Prostate gland (tissue), 2 donors: ENCODE measurements at regions not wholly inside any gene's neighbourhood (a gene's known extent, or its start where the extent isn't known, plus 50 kb on each side); places are given as distances from the start of the nearest gene placed in this dataset.

Source experiments
- POLR2A ChIP-seq: fragments of 450-650 bp; IDR thresholded peaks from one replicate; pipeline ENCODE4 v1.6.1; 2016; ENCODE audit warnings: antibody characterized with exemption, mild to moderate bottlenecking
- POLR2AphosphoS5 ChIP-seq: sonication (generic); formaldehyde crosslinking; IDR thresholded peaks from one replicate; pipeline ENCODE4 v1.6.1; 2017; ENCODE audit warnings: antibody characterized with exemption
- TF ChIP-seq, protein P1 (sequence below), 4 experiments: fragments of 200-600 bp in 2 of 4; fragments of 450-650 bp in 2 of 4; sonication (generic) in 2 of 4; IDR thresholded peaks; 1 replicate in 3 of 4; 2 replicates in 1 of 4; pipeline ENCODE4 v1.5.1; 2016 to 2019; ENCODE audit warnings: antibody characterized with exemption in 4 of 4, mild to moderate bottlenecking in 2 of 4, moderate library complexity in 2 of 4

DNA sequence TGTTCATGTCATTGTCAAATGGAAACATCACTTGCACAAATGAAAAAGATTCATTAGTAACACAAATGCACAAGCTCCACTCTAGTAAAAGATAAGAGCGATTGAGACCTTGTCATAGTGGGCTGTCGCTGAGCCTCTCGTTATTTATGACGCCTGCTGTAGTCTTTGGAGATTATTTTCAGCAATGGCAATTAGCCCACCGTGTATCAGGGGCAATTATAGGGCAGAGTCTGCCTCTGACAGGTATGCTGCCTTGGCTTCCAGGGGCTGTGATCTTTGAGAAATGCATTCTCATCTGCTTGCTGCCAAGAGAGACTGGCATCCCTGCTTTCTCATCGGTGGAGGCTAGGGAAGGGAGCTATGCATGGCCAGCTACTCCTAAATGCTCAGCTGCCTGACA is 426.8 kb upstream of the CLINT1 start:
- TF ChIP-seq, protein P1, sequence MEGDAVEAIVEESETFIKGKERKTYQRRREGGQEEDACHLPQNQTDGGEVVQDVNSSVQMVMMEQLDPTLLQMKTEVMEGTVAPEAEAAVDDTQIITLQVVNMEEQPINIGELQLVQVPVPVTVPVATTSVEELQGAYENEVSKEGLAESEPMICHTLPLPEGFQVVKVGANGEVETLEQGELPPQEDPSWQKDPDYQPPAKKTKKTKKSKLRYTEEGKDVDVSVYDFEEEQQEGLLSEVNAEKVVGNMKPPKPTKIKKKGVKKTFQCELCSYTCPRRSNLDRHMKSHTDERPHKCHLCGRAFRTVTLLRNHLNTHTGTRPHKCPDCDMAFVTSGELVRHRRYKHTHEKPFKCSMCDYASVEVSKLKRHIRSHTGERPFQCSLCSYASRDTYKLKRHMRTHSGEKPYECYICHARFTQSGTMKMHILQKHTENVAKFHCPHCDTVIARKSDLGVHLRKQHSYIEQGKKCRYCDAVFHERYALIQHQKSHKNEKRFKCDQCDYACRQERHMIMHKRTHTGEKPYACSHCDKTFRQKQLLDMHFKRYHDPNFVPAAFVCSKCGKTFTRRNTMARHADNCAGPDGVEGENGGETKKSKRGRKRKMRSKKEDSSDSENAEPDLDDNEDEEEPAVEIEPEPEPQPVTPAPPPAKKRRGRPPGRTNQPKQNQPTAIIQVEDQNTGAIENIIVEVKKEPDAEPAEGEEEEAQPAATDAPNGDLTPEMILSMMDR (IDR thresholded peaks at IDR 0.05) = no peak
- no peak for TF ChIP-seq POLR2AphosphoS5
- TF ChIP-seq POLR2A = no peak
